GM12874 (cell line): ENCODE measurements at regions not wholly inside any gene's neighbourhood (a gene's known extent, or its start where the extent isn't known, plus 50 kb on each side); places are given as distances from the start of the nearest gene placed in this dataset.

Experiments used
- CTCF ChIP-seq: IDR thresholded peaks from 2 replicates; pipeline ENCODE4 v1.5.1; 2011; ENCODE audit warnings: low read depth, mild to moderate bottlenecking, control low read depth, low read length, moderate library complexity; ENCODE audit not compliant: insufficient read depth

- no peak for TF ChIP-seq CTCF
Observed at GRCh38 chr3:690770-691169, 402.1 kb upstream of the CNTN6 start.

- TF ChIP-seq CTCF = no peak
Observed at GRCh38 chr3:700514-700913, 392.3 kb upstream of the CNTN6 start.

- TF ChIP-seq CTCF = no peak
Observed at GRCh38 chr3:707041-707440, 385.8 kb upstream of the CNTN6 start.

GRCh38 chr3:713006-713621 lies 379.7 kb upstream of the CNTN6 start:
- no peak for TF ChIP-seq CTCF

- TF ChIP-seq CTCF = no peak
Observed at GRCh38 chr3:713947-714620, 378.7 kb upstream of the CNTN6 start.

- no peak for TF ChIP-seq CTCF
Observed at GRCh38 chr3:721086-721485, 371.7 kb upstream of the CNTN6 start.

GRCh38 chr3:732326-732928 lies 360.4 kb upstream of the CNTN6 start:
- no peak for TF ChIP-seq CTCF
